ENCODE measurements at regions not wholly inside any gene's neighbourhood (a gene's known extent, or its start where the extent isn't known, plus 50 kb on each side); places are given as distances from the start of the nearest gene placed in this dataset.

DNA sequence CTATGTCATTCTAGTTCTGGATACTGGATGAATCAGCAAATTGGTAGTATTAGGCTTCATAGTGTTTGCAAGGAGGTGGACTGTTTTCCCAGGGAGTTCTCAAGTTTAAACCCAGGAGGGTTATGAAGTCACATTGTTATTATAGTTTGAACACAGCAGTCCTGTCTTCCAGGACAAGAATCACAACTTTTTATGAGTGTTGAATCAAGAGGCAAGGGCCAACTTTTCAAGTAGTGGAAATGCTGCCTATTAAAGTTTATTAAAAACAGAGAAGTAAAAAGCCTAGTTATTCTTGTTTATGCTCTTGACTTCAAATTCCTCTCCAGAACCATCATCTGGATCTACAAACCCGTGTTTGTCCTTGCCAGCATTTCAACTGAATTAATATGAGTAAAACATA is 86.3 kb upstream of the GOT2 start:
- Histone ChIP-seq H3K36me3 (no peaks in the 10 kb centered on the region), H3K4me3 (ENCODE audit: low read depth, low read length) (no peak overlapping the region), H3K9me3 (ENCODE audit: severe bottlenecking) (peaks cover 3% of the 10 kb centered on the region), H3K27me3 (ENCODE audit: insufficient read depth, low read depth, severe bottlenecking) (no peaks in the 10 kb centered on the region), H3K27ac (no peak overlapping the region)
- TF ChIP-seq, protein P1, sequence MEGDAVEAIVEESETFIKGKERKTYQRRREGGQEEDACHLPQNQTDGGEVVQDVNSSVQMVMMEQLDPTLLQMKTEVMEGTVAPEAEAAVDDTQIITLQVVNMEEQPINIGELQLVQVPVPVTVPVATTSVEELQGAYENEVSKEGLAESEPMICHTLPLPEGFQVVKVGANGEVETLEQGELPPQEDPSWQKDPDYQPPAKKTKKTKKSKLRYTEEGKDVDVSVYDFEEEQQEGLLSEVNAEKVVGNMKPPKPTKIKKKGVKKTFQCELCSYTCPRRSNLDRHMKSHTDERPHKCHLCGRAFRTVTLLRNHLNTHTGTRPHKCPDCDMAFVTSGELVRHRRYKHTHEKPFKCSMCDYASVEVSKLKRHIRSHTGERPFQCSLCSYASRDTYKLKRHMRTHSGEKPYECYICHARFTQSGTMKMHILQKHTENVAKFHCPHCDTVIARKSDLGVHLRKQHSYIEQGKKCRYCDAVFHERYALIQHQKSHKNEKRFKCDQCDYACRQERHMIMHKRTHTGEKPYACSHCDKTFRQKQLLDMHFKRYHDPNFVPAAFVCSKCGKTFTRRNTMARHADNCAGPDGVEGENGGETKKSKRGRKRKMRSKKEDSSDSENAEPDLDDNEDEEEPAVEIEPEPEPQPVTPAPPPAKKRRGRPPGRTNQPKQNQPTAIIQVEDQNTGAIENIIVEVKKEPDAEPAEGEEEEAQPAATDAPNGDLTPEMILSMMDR (IDR thresholded peaks at IDR 0.05; ENCODE audit: low read depth, low read length), result no peak
- no peak for DNase-seq

DNA sequence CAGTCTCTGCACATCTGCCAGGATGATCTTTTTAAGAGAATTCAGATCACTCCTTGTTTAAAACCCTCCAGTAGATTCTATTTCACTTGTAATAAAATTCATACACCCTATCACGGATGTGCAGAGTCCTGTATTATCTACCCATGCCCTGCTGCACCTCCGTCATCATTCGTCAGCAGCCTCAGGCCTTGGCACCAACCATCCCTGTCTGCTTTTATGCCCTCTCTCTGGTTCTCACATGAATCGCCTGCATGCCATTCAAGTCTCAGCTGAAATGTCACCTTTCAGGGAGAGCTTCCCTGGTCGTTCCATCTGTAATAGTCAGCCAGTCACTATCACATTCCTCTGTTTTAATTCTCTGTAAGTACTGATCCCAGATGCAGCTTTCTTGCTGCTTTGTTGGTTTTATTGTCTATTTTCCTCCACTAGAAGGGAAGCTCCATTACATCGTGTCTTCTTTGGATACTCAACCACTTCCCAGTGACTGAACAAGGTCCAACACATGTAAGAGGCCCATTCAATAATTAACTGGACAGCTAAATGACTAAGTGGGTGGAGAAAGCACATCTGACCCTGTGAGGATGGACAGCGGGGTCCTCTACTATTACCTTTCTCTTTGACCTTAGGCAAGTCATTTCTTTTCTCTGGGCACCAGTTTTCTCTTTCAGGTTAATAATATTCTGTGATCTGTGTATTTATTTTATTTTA is 81.2 kb upstream of the GOT2 start:
- Histone ChIP-seq H3K27ac (no peak overlapping the region), H3K27me3 (ENCODE audit: insufficient read depth, low read depth, severe bottlenecking) (no peaks in the 10 kb centered on the region), H3K9me3 (ENCODE audit: severe bottlenecking) (no peaks in the 10 kb centered on the region), H3K36me3 (no peaks in the 10 kb centered on the region), H3K4me3 (ENCODE audit: low read depth, low read length) (no peak overlapping the region)
- DNase-seq, result no peak
- TF ChIP-seq, protein P1 (IDR thresholded peaks at IDR 0.05; ENCODE audit: low read depth, low read length), result no peak

DNA sequence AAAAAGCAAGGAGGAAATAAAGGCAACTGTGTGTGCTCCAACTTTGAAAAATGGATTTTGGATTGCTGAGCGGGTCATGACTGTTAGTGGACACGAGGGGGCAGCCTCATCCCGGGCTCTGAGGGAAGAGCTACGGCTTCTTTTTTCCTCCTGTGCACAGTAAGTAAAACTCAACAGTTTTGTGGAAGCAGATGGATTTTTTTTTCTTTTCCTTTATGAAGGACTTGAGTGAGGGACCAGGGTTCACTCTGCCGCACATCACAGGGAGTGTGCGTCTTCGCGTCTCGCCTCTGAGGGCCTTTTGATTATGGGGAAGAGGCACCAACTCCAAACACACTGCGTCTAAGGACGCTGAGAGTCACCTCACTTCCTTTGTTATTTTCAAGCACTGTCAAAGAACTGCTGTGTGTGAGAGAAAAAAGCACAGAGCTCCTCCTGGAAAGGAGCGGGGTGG is 80.3 kb upstream of the GOT2 start:
- H3K27ac ChIP-seq, result no peak overlapping the region
- H3K4me3 ChIP-seq (ENCODE audit: low read depth, low read length), result peak overlapping the region; percentile 27

DNA sequence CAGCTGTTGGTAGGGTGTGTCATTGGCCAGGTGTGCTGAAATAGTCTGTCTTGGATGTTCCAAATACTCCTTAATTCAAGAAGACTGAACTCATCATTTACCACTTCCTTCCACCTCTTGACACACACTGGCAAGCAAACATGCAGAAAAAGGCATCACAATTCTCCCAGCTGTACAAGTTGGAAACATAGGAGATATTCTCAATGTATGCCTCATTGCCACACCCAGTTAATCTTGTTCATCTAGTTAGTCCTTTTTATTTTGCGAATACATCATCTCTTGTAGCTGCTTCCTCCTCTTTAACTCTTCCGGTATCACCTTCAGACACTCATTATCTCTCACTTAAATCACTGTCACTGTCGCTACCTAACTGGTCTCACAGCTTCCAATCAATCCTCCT is 75.1 kb upstream of the GOT2 start:
- no peak for DNase-seq
- Histone ChIP-seq H3K9me3 (ENCODE audit: severe bottlenecking) (no peaks in the 10 kb centered on the region), H3K27ac (no peak overlapping the region), H3K27me3 (ENCODE audit: insufficient read depth, low read depth, severe bottlenecking) (no peaks in the 10 kb centered on the region), H3K36me3 (no peaks in the 10 kb centered on the region), H3K4me3 (ENCODE audit: low read depth, low read length) (no peak overlapping the region)
- TF ChIP-seq, protein P1 (IDR thresholded peaks at IDR 0.05; ENCODE audit: low read depth, low read length), result no peak

More for the DNA sequence above, 80.3 kb upstream of the GOT2 start:
- Histone ChIP-seq H3K27me3 (ENCODE audit: insufficient read depth, low read depth, severe bottlenecking) (no peaks in the 10 kb centered on the region), H3K36me3 (no peaks in the 10 kb centered on the region), H3K9me3 (ENCODE audit: severe bottlenecking) (no peaks in the 10 kb centered on the region)
- TF ChIP-seq, protein P1 (IDR thresholded peaks at IDR 0.05; ENCODE audit: low read depth, low read length), result peak; percentile 85
- peak; percentile 34 for DNase-seq

DNA sequence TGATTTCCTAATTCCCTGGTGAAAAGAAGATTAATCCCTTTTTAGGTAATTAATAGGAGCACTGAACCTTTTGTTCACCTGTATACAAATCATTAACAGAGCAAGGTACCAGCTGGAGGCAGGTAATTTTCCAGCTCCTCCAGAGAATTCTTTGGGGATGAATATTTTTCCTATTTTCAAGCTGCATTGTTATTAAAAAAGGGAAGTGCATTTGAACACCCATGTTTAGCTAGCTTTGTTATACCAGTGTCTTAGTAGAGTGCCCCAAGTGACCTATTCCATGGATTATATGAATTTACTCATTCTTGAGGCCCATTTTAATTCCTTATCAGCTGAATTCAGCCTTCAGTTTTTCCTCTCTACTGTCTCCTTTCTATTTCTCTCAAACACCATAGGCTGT is 73.2 kb upstream of the GOT2 start:
- no peak overlapping the region for H3K4me3 ChIP-seq (ENCODE audit: low read depth, low read length)
- H3K9me3 ChIP-seq (ENCODE audit: severe bottlenecking), result no peaks in the 10 kb centered on the region
- no peak overlapping the region for H3K27ac ChIP-seq
- DNase-seq, result no peak
- H3K27me3 ChIP-seq (ENCODE audit: insufficient read depth, low read depth, severe bottlenecking), result no peaks in the 10 kb centered on the region
- no peaks in the 10 kb centered on the region for H3K36me3 ChIP-seq
- TF ChIP-seq, protein P1 (IDR thresholded peaks at IDR 0.05; ENCODE audit: low read depth, low read length), result no peak

DNA sequence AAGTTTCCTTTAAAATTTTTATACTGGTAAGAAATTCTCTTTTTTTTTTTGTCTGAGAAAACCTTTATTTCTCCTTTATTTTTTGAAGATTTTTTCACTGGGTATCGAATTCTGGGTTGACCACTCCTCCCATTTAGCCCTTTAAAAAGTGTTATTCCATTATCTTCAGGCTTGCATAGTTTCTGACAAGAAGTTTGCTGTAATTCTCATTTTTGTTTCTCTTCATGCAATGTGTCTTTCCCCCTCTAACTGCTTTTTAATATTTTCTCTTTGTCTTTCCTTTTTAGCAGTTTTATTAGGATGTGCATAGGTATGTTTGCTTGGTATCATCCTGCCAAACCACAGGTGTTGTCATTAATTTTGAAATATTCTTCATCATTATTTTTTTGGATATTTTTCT is 67.7 kb upstream of the GOT2 start:
- Histone ChIP-seq H3K36me3 (no peaks in the 10 kb centered on the region), H3K4me3 (ENCODE audit: low read depth, low read length) (no peak overlapping the region), H3K27me3 (ENCODE audit: insufficient read depth, low read depth, severe bottlenecking) (no peaks in the 10 kb centered on the region), H3K9me3 (ENCODE audit: severe bottlenecking) (peaks cover 6% of the 10 kb centered on the region), H3K27ac (no peak overlapping the region)
- no peak for DNase-seq
- TF ChIP-seq, protein P1 (IDR thresholded peaks at IDR 0.05; ENCODE audit: low read depth, low read length), result no peak

Measured in WERI-Rb-1 (cell line).